IPS-18a (cell line): ENCODE measurements at regions not wholly inside any gene's neighbourhood (a gene's known extent, or its start where the extent isn't known, plus 50 kb on each side); places are given as distances from the start of the nearest gene placed in this dataset.

Experiments used
- H3K27ac ChIP-seq: one replicate; pipeline ENCODE4 v1.5.1; 2013; ENCODE audit warnings: low read length
- H3K27me3 ChIP-seq: one replicate; pipeline ENCODE4 v1.6.1; 2013; ENCODE audit warnings: mild to moderate bottlenecking, low read length; ENCODE audit not compliant: control insufficient read depth, insufficient read depth
- H3K36me3 ChIP-seq: one replicate; pipeline ENCODE4 v1.6.1; 2013; ENCODE audit warnings: low read depth, low read length; ENCODE audit not compliant: control insufficient read depth
- H3K4me1 ChIP-seq: one replicate; pipeline ENCODE4 v1.6.1; 2013; ENCODE audit warnings: low read depth, low read length; ENCODE audit not compliant: control insufficient read depth
- H3K4me3 ChIP-seq: one replicate; pipeline ENCODE4 v1.5.1; 2013; ENCODE audit warnings: low read length
- H3K9ac ChIP-seq: one replicate; pipeline ENCODE4 v1.6.1; 2013; ENCODE audit warnings: mild to moderate bottlenecking, low read length, moderate library complexity
- H3K9me3 ChIP-seq: one replicate; pipeline ENCODE4 v1.6.1; 2013; ENCODE audit warnings: low read depth, low read length; ENCODE audit not compliant: control insufficient read depth

GRCh38 chr15:67013696-67014095 lies 51.7 kb upstream of the SMAD3 start:
- H3K9me3 ChIP-seq = no peaks in the 10 kb centered on the region
- H3K27me3 ChIP-seq = no peaks in the 10 kb centered on the region
- no peak overlapping the region for H3K4me3 ChIP-seq
- no peak overlapping the region for H3K27ac ChIP-seq
- no peak overlapping the region for H3K9ac ChIP-seq
- H3K4me1 ChIP-seq = peaks cover 15% of the 10 kb centered on the region
- H3K36me3 ChIP-seq = no peaks in the 10 kb centered on the region
